SK-N-MC (cell line): ENCODE measurements at regions not wholly inside any gene's neighbourhood (a gene's known extent, or its start where the extent isn't known, plus 50 kb on each side); places are given as distances from the start of the nearest gene placed in this dataset.

ENCODE experiments used
- EZH2 ChIP-seq: fragments of 200-600 bp; sonication (generic); IDR thresholded peaks from one replicate; pipeline ENCODE4 v1.6.1; 2017; ENCODE audit warnings: antibody characterized with exemption
- POLR2AphosphoS5 ChIP-seq: IDR thresholded peaks from 2 replicates; pipeline ENCODE4 v1.6.1; 2012; ENCODE audit warnings: mild to moderate bottlenecking, low read depth, low read length, borderline replicate concordance

- TF ChIP-seq EZH2, result no peak
- no peak for TF ChIP-seq POLR2AphosphoS5
These were observed 323.0 kb downstream of the TMEM167A start for GRCh38 chr5:82754036-82754746.
